H1 (cell line): ENCODE measurements at regions not wholly inside any gene's neighbourhood (a gene's known extent, or its start where the extent isn't known, plus 50 kb on each side); places are given as distances from the start of the nearest gene placed in this dataset.

ENCODE experiments used
- CTCF ChIA-PET: fragments of 300-600 bp; sonication (Branson Sonifier 250); formaldehyde crosslinking; loops from one replicate; lab custom pipeline; 2021; ENCODE audit not compliant: partially characterized antibody; lab: Charles Lee
- POLR2A ChIA-PET: fragments of 300-600 bp; sonication (Branson Sonifier 250); formaldehyde crosslinking; loops from one replicate; lab custom pipeline; 2021; ENCODE audit warnings: inconsistent platforms; ENCODE audit not compliant: partially characterized antibody; lab: Charles Lee
- DNase-seq, 2 experiments: peaks; one replicate each; pipeline versions ENCODE4 v3.0.0 to v3.0.0-alpha.2; 2010 to 2022; ENCODE audit warnings: low spot score in 2 of 2, low read depth in 1 of 2, mixed read lengths in 1 of 2
- FAIRE-seq: peaks from 2 replicates; lab custom pipeline; 2011; peaks lifted over from hg19 to GRCh38; lab: Jason Lieb, UNC
- H2AFZ ChIP-seq: 2 replicates; pipeline ENCODE4 v1.8.1; 2012; ENCODE audit warnings: low read length, inconsistent platforms
- H2AK5ac ChIP-seq: 2 replicates; pipeline ENCODE4 v1.6.1; 2013; ENCODE audit warnings: low read depth, low read length
- H2BK120ac ChIP-seq: replicated peaks from 2 replicates; pipeline ENCODE3; 2013; ENCODE audit warnings: low read depth, low read length, inconsistent platforms
- H2BK12ac ChIP-seq: 2 replicates; pipeline ENCODE4 v1.6.1; 2013; ENCODE audit warnings: low read depth, low read length
- H2BK15ac ChIP-seq: 2 replicates; pipeline ENCODE4 v1.6.1; 2013; ENCODE audit warnings: low read length
- H2BK20ac ChIP-seq: 2 replicates; pipeline ENCODE4 v1.6.1; 2013; ENCODE audit warnings: low read length
- H2BK5ac ChIP-seq: 2 replicates; pipeline ENCODE4 v1.6.1; 2013; ENCODE audit warnings: low read depth, low read length
- H3K14ac ChIP-seq: 2 replicates; pipeline ENCODE4 v1.6.1; 2013; ENCODE audit warnings: inconsistent platforms; ENCODE audit not compliant: insufficient read length
- H3K18ac ChIP-seq: 2 replicates; pipeline ENCODE4 v1.6.1; 2013; ENCODE audit warnings: low read length; ENCODE audit errors: extremely low read depth
- H3K23ac ChIP-seq: 2 replicates; pipeline ENCODE4 v1.6.1; 2013; ENCODE audit warnings: inconsistent platforms; ENCODE audit not compliant: insufficient read length
- H3K23me2 ChIP-seq: 2 replicates; pipeline ENCODE4 v1.6.1; 2013; ENCODE audit warnings: low read depth, low read length
- H3K27ac ChIP-seq: 2 replicates; pipeline ENCODE4 v1.6.1; 2011; ENCODE audit warnings: low read depth, low read length, inconsistent platforms
- H3K27me3 ChIP-seq, 4 experiments: replicated peaks in 1 of 4; 1 replicate in 1 of 4; 2 replicates in 3 of 4; pipeline versions ENCODE4 v1.6.1 to v1.8.1; 2011 to 2013; ENCODE audit warnings: low read length in 3 of 4, mild to moderate bottlenecking in 3 of 4, inconsistent platforms in 2 of 4, mixed read lengths in 2 of 4, moderate library complexity in 1 of 4; ENCODE audit not compliant: control insufficient read depth in 3 of 4, insufficient read depth in 3 of 4; ENCODE audit errors: extremely low read depth in 1 of 4
- H3K36me3 ChIP-seq, 4 experiments: 2 replicates each; pipeline versions ENCODE4 v1.6.1 to v1.8.1; 2011 to 2013; ENCODE audit warnings: mild to moderate bottlenecking in 4 of 4, low read length in 3 of 4, moderate library complexity in 2 of 4, control low read depth in 1 of 4, inconsistent platforms in 1 of 4; ENCODE audit not compliant: insufficient read depth in 4 of 4, control insufficient read depth in 2 of 4
- H3K4ac ChIP-seq: replicated peaks from 2 replicates; pipeline ENCODE3; 2013; ENCODE audit warnings: low read length, low read depth, mixed read lengths, inconsistent platforms; ENCODE audit not compliant: insufficient read length
- H3K4me1 ChIP-seq, 4 experiments: replicated peaks in 1 of 4; 1 replicate in 1 of 4; 2 replicates in 3 of 4; pipeline versions ENCODE4 v1.6.1 to v1.8.1; 2011 to 2013; ENCODE audit warnings: low read length in 3 of 4, inconsistent platforms in 2 of 4, mixed read lengths in 1 of 4; ENCODE audit not compliant: insufficient read depth in 4 of 4, control insufficient read depth in 3 of 4
- H3K4me2 ChIP-seq, 2 experiments: 2 replicates each; pipeline versions ENCODE4 v1.6.1 to v1.8.1; 2011 to 2013; ENCODE audit warnings: low read depth in 2 of 2, low read length in 2 of 2, control low read depth in 1 of 2, inconsistent platforms in 1 of 2, mild to moderate bottlenecking in 1 of 2; ENCODE audit not compliant: insufficient read depth in 1 of 2
- H3K4me3 ChIP-seq, 4 experiments: fragments of 200-600, 300-600 bp in 1 of 4; sonication (generic), shearing (Covaris generic), sonication (Bioruptor Twin) in 1 of 4; 2 replicates each; pipeline versions ENCODE4 v1.5.1 to v1.8.1; 2011 to 2016; ENCODE audit warnings: low read length in 4 of 4, low read depth in 3 of 4, control low read depth in 2 of 4, inconsistent platforms in 2 of 4, mild to moderate bottlenecking in 2 of 4, mixed read lengths in 1 of 4, moderate library complexity in 1 of 4; ENCODE audit not compliant: insufficient read depth in 2 of 4; ENCODE audit errors: extremely low read depth in 1 of 4
- H3K56ac ChIP-seq: replicated peaks from 2 replicates; pipeline ENCODE3; 2013; ENCODE audit warnings: low read depth, mild to moderate bottlenecking, mixed read lengths, low read length, inconsistent platforms; ENCODE audit not compliant: insufficient read length
- H3K79me1 ChIP-seq: 2 replicates; pipeline ENCODE4 v1.6.1; 2013; ENCODE audit warnings: low read depth, low read length, control low read depth
- H3K79me2 ChIP-seq, 2 experiments: 2 replicates each; pipeline versions ENCODE4 v1.6.1 to v1.8.1; 2012 to 2013; ENCODE audit warnings: low read length in 2 of 2, mild to moderate bottlenecking in 2 of 2, inconsistent platforms in 1 of 2; ENCODE audit not compliant: insufficient read depth in 2 of 2, control insufficient read depth in 1 of 2
- H3K9ac ChIP-seq, 4 experiments: replicated peaks in 1 of 4; 1 replicate in 1 of 4; 2 replicates in 3 of 4; pipeline versions ENCODE4 v1.6.1 to v1.8.1; 2011 to 2013; ENCODE audit warnings: low read depth in 3 of 4, low read length in 3 of 4, control low read depth in 2 of 4, mild to moderate bottlenecking in 2 of 4, moderate library complexity in 2 of 4, inconsistent platforms in 1 of 4; ENCODE audit errors: extremely low read depth in 1 of 4
- H3K9me3 ChIP-seq, 2 experiments: 2 replicates each; pipeline versions ENCODE4 v1.6.1 to v1.8.1; 2012 to 2013; ENCODE audit warnings: mild to moderate bottlenecking in 2 of 2, moderate library complexity in 2 of 2, control low read depth in 1 of 2, inconsistent platforms in 1 of 2, low read depth in 1 of 2, low read length in 1 of 2, mixed read lengths in 1 of 2; ENCODE audit not compliant: insufficient read depth in 2 of 2
- H4K20me1 ChIP-seq, 2 experiments: replicated peaks in 1 of 2; 2 replicates each; pipeline versions ENCODE3 to v1.8.1; 2011 to 2013; ENCODE audit warnings: inconsistent platforms in 2 of 2, low read length in 2 of 2, mild to moderate bottlenecking in 1 of 2; ENCODE audit not compliant: insufficient read depth in 2 of 2, control insufficient read depth in 1 of 2
- H4K5ac ChIP-seq: 2 replicates; pipeline ENCODE4 v1.6.1; 2013; ENCODE audit warnings: low read length, low read depth, mixed read lengths, inconsistent platforms; ENCODE audit not compliant: insufficient read length
- H4K8ac ChIP-seq: 2 replicates; pipeline ENCODE4 v1.8.0; 2013; ENCODE audit warnings: mild to moderate bottlenecking, moderate library complexity, low read length, inconsistent platforms; ENCODE audit not compliant: insufficient read depth; ENCODE audit errors: extremely low read depth
- H4K91ac ChIP-seq: replicated peaks from 2 replicates; pipeline ENCODE3; 2013; ENCODE audit warnings: low read length, mixed read lengths, inconsistent platforms; ENCODE audit not compliant: insufficient read length
- BRCA1 ChIP-seq: IDR thresholded peaks from 2 replicates; pipeline ENCODE4 v1.6.1; 2012; ENCODE audit warnings: low read depth, low read length, improper control_type of control experiment
- GTF2F1 ChIP-seq: IDR thresholded peaks from 2 replicates; pipeline ENCODE4 v1.6.1; 2012; ENCODE audit warnings: low read depth, low read length, improper control_type of control experiment, borderline replicate concordance
- HDAC2 ChIP-seq, 2 experiments: fragments of 300-600 bp in 1 of 2; sonication (generic) in 1 of 2; IDR thresholded peaks; 2 replicates each; pipeline ENCODE4 v1.6.1; 2011 to 2012; ENCODE audit warnings: low read depth in 2 of 2, low read length in 2 of 2, mild to moderate bottlenecking in 2 of 2, moderate library complexity in 2 of 2, borderline replicate concordance in 1 of 2, inconsistent platforms in 1 of 2
- POLR2A ChIP-seq, 2 experiments: IDR thresholded peaks; 1 replicate in 1 of 2; 2 replicates in 1 of 2; pipeline ENCODE4 v1.6.1; 2011; ENCODE audit warnings: low read depth in 2 of 2, low read length in 2 of 2, mild to moderate bottlenecking in 2 of 2; ENCODE audit errors: control extremely low read depth in 1 of 2
- POU5F1 ChIP-seq: IDR thresholded peaks from 2 replicates; pipeline ENCODE4 v1.6.1; 2011; ENCODE audit warnings: low read depth, mild to moderate bottlenecking, low read length, moderate library complexity
- SIX5 ChIP-seq: IDR thresholded peaks from 2 replicates; pipeline ENCODE4 v1.6.1; 2011; ENCODE audit warnings: mild to moderate bottlenecking, low read depth, low read length
- SP2 ChIP-seq: IDR thresholded peaks from 2 replicates; pipeline ENCODE4 v1.6.1; 2012; ENCODE audit warnings: mild to moderate bottlenecking, low read length, inconsistent platforms
- SP4 ChIP-seq: IDR thresholded peaks from 2 replicates; pipeline ENCODE4 v1.6.1; 2012; ENCODE audit warnings: low read length, inconsistent platforms
- SRF ChIP-seq: IDR thresholded peaks from 2 replicates; pipeline ENCODE4 v1.6.1; 2011; ENCODE audit warnings: mild to moderate bottlenecking, low read depth, low read length, moderate library complexity
- WGBS, 2 experiments: shearing (Covaris generic) in 1 of 2; methylation state at CpG; one replicate each; pipeline versions ENCODE4 v1.1.6 to v1.1.7; 2013 to 2015; ENCODE audit warnings: low lambda C conversion rate in 2 of 2, mixed read lengths in 2 of 2, inconsistent platforms in 1 of 2, low coverage in 1 of 2, missing lambda C conversion rate in 1 of 2; ENCODE audit not compliant: insufficient replicate concordance in 2 of 2, insufficient coverage in 1 of 2, insufficient read length in 1 of 2; ENCODE audit errors: extremely low coverage in 1 of 2, missing lambda C conversion rate in 1 of 2; 5-methylcytosine and 5-hydroxymethylcytosine counted together
- TF ChIP-seq, protein P1 (sequence below): IDR thresholded peaks from 2 replicates; pipeline ENCODE4 v1.6.1; 2012; ENCODE audit warnings: low read length, inconsistent platforms

DNA sequence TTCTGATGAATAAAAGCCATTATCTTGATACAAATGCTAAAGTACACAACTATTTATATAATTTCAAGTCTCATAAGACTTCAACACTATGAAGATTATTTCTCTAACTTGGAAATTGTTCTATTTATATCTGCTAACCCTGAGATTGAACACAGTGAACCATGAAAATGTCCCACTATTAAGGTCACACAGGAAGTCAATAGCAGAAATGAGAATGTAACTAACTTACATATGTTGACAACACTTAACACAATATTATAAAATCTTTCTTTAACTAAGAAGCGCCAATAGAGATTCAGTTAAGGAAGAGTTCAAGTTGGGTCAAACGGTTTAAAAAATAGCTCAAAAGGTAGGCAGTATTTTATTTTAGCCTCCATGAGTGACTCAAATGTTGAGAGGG is 551.8 kb upstream of the CBLB start:
- H4K8ac ChIP-seq = no peak overlapping the region
- POLR2A ChIA-PET = no interaction called here
- H2BK15ac ChIP-seq = no peak overlapping the region; the same call in 1 of the 2 replicates
- no peak overlapping the region for H2BK20ac ChIP-seq
- H4K91ac ChIP-seq = no peak overlapping the region
- H4K5ac ChIP-seq = no peak overlapping the region
- H3K23ac ChIP-seq = no peak overlapping the region
- H3K9ac ChIP-seq = no peak overlapping the region
- H3K14ac ChIP-seq = no peak overlapping the region
- H3K79me2 ChIP-seq = no peaks in the 10 kb centered on the region
- H2AK5ac ChIP-seq = no peak overlapping the region
- H3K18ac ChIP-seq = no peak overlapping the region
- H2BK12ac ChIP-seq = no peak overlapping the region
- H3K36me3 ChIP-seq = no peaks in the 10 kb centered on the region
- no peaks in the 10 kb centered on the region for H4K20me1 ChIP-seq
- FAIRE-seq (no peak), DNase-seq (no peak)
- CTCF ChIA-PET = no interaction called here
- H2BK5ac ChIP-seq = no peak overlapping the region
- H2BK120ac ChIP-seq = no peak overlapping the region
- no peak for TF ChIP-seq GTF2F1
- TF ChIP-seq HDAC2 (IDR thresholded peaks at IDR 0.05; ENCODE audit: borderline replicate concordance in 1 of 2, low read depth in 2 of 2, low read length in 2 of 2) = no peak
- no peak for TF ChIP-seq BRCA1
- TF ChIP-seq SP2 = no peak
- no peak for TF ChIP-seq SRF
- TF ChIP-seq POU5F1 = no peak
- TF ChIP-seq, protein P1, sequence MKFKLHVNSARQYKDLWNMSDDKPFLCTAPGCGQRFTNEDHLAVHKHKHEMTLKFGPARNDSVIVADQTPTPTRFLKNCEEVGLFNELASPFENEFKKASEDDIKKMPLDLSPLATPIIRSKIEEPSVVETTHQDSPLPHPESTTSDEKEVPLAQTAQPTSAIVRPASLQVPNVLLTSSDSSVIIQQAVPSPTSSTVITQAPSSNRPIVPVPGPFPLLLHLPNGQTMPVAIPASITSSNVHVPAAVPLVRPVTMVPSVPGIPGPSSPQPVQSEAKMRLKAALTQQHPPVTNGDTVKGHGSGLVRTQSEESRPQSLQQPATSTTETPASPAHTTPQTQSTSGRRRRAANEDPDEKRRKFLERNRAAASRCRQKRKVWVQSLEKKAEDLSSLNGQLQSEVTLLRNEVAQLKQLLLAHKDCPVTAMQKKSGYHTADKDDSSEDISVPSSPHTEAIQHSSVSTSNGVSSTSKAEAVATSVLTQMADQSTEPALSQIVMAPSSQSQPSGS = no peak
- no peak for TF ChIP-seq POLR2A (IDR thresholded peaks at IDR 0.05; ENCODE audit: control extremely low read depth in 1 of 2, low read depth in 2 of 2, low read length in 2 of 2)
- no peak for TF ChIP-seq SP4
- TF ChIP-seq SIX5 = no peak
- no peaks in the 10 kb centered on the region for H3K27me3 ChIP-seq
- peaks cover 2% of the 10 kb centered on the region; the same call in 1 of the 2 replicates for H3K23me2 ChIP-seq
- H3K9me3 ChIP-seq = no peaks in the 10 kb centered on the region
- no peaks in the 10 kb centered on the region for H3K79me1 ChIP-seq
- 44% methylated on average over 2 of the region's 2 CpGs; no CpG with 5 or more reads in 1 of the 2 experiments for WGBS, 2 experiments
- H3K4me3 ChIP-seq = no peak overlapping the region
- no peaks in the 10 kb centered on the region for H3K4me1 ChIP-seq
- H2AFZ ChIP-seq = 0 out of 2 replicates have a peak overlapping the region, but pooled peaks have one; percentile 22
- H3K27ac ChIP-seq = no peak overlapping the region
- H3K4ac ChIP-seq = no peak overlapping the region
- H3K56ac ChIP-seq = no peak overlapping the region
- no peak overlapping the region for H3K4me2 ChIP-seq
